Neutrophil (primary cell): ENCODE measurements at regions not wholly inside any gene's neighbourhood (a gene's known extent, or its start where the extent isn't known, plus 50 kb on each side); places are given as distances from the start of the nearest gene placed in this dataset.

ENCODE experiments used
- H3K27ac ChIP-seq: fragments of 200-600 bp; sonication (generic); 2 replicates; pipeline ENCODE4 v1.5.1; 2016; ENCODE audit warnings: mild to moderate bottlenecking, moderate library complexity
- H3K27me3 ChIP-seq: fragments of 200-600 bp; sonication (generic); 2 replicates; pipeline ENCODE4 v1.6.0; 2016; ENCODE audit warnings: mild to moderate bottlenecking
- H3K36me3 ChIP-seq: fragments of 200-600 bp; sonication (generic); 2 replicates; pipeline ENCODE4 v1.5.1; 2017
- H3K4me1 ChIP-seq, 2 experiments: fragments of 200-600 bp in 1 of 2; sonication (generic) in 1 of 2; 1 replicate in 1 of 2; 2 replicates in 1 of 2; pipeline versions ENCODE4 v1.5.1 to v1.6.1; 2013 to 2016; ENCODE audit warnings: low read depth in 1 of 2, low read length in 1 of 2, mild to moderate bottlenecking in 1 of 2, moderate library complexity in 1 of 2; ENCODE audit not compliant: control insufficient read depth in 1 of 2, insufficient read depth in 1 of 2
- H3K4me3 ChIP-seq, 2 experiments: fragments of 200-600 bp in 1 of 2; sonication (generic) in 1 of 2; 1 replicate in 1 of 2; 2 replicates in 1 of 2; pipeline ENCODE4 v1.5.1; 2013 to 2016; ENCODE audit warnings: low read depth in 1 of 2, low read length in 1 of 2, mild to moderate bottlenecking in 1 of 2, moderate library complexity in 1 of 2
- H3K9me3 ChIP-seq: fragments of 200-600 bp; sonication (generic); 2 replicates; pipeline ENCODE4 v1.5.1; 2016
- CTCF ChIP-seq: fragments of 200-600 bp; sonication (generic); IDR thresholded peaks from 2 replicates; pipeline ENCODE4 v1.5.1; 2016; ENCODE audit warnings: antibody characterized with exemption

- no peak overlapping the region for H3K4me3 ChIP-seq
- no peaks in the 10 kb centered on the region for H3K27me3 ChIP-seq
- no peaks in the 10 kb centered on the region for H3K36me3 ChIP-seq
- no peak for TF ChIP-seq CTCF
- no peaks in the 10 kb centered on the region for H3K4me1 ChIP-seq
- H3K27ac ChIP-seq: no peak overlapping the region
- no peaks in the 10 kb centered on the region for H3K9me3 ChIP-seq
Measured at GRCh38 chr11:121961321-121961801, 154.7 kb downstream of the BLID start.

GRCh38 chr11:121958971-121959325 is 157.1 kb downstream of the BLID start:
- Histone ChIP-seq H3K36me3 (no peaks in the 10 kb centered on the region), H3K9me3 (no peaks in the 10 kb centered on the region), H3K27me3 (no peaks in the 10 kb centered on the region), H3K27ac (no peak overlapping the region), H3K4me1 (no peaks in the 10 kb centered on the region), H3K4me3 (no peak overlapping the region)
- TF ChIP-seq CTCF: no peak

- no peaks in the 10 kb centered on the region for H3K9me3 ChIP-seq
- H3K36me3 ChIP-seq: no peaks in the 10 kb centered on the region
- no peaks in the 10 kb centered on the region for H3K4me1 ChIP-seq
- no peak overlapping the region for H3K27ac ChIP-seq
- H3K27me3 ChIP-seq: no peaks in the 10 kb centered on the region
- no peak overlapping the region for H3K4me3 ChIP-seq
- no peak for TF ChIP-seq CTCF
Measured at GRCh38 chr11:121958323-121958970, 157.6 kb downstream of the BLID start.

- H3K27ac ChIP-seq: no peak overlapping the region
Measured at GRCh38 chr11:121953122-121953521, 162.9 kb downstream of the BLID start.

GRCh38 chr11:121950160-121950559 is 165.9 kb downstream of the BLID start:
- Histone ChIP-seq H3K9me3 (no peaks in the 10 kb centered on the region), H3K36me3 (no peaks in the 10 kb centered on the region)
- TF ChIP-seq CTCF: no peak

More at GRCh38 chr11:121953122-121953521, 162.9 kb downstream of the BLID start:
- no peaks in the 10 kb centered on the region for H3K4me1 ChIP-seq
- no peak overlapping the region for H3K4me3 ChIP-seq
- H3K27me3 ChIP-seq: no peaks in the 10 kb centered on the region
- no peak for TF ChIP-seq CTCF
- H3K9me3 ChIP-seq: no peaks in the 10 kb centered on the region
- H3K36me3 ChIP-seq: no peaks in the 10 kb centered on the region

More at GRCh38 chr11:121950160-121950559, 165.9 kb downstream of the BLID start:
- Histone ChIP-seq H3K4me1 (no peaks in the 10 kb centered on the region), H3K27ac (no peak overlapping the region), H3K4me3 (no peak overlapping the region), H3K27me3 (no peaks in the 10 kb centered on the region)
